ENCODE measurements at regions not wholly inside any gene's neighbourhood (a gene's known extent, or its start where the extent isn't known, plus 50 kb on each side); places are given as distances from the start of the nearest gene placed in this dataset.
A peak's percentile ranks its signal among the peaks of the same experiment; 100 is the strongest.
"Not testable (repeated sequence)": the region's sequence is repeated elsewhere in the genome, so short reads cannot be mapped to it uniquely, and the experiment has no call there.

DNA sequence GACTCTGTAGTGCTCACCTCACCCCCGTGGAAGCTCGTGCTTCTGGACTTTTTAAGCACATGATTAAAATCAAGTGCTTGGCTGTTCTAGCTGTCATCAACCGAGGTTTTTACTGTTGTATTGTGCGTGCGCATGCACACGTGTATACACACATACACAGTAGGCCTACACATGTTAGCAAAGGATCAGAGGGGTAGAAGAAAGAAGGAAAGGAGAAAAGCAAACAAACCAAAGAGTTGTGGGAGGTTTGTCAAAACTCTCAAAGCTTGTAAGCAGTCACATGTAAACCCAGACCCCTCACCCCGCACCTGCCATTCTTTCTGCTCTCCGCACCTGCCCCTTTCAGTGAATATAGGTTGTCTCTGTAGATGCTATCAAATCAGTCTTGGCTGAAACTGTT, 311.8 kb downstream of the HS3ST1 start:
- no peak for DNase-seq

DNA sequence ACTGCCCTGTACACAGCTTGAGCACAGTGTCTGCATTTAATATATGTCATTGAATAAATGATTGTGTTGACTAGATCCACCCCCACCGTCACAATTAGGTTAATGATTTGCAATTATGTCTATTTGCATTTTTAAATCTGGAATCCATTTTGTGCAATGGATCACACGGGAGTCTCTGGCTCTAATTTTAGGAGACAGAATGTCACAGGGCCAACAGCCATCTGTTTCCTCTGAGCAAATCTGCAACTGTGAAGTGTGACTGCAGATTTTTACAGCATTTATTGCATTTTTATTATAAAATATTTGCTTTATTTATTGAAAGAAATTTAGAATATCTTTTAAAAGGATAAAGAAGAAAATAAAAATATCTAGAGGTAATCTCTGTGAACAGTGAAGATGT, 316.8 kb downstream of the HS3ST1 start:
- no peak for DNase-seq

DNA sequence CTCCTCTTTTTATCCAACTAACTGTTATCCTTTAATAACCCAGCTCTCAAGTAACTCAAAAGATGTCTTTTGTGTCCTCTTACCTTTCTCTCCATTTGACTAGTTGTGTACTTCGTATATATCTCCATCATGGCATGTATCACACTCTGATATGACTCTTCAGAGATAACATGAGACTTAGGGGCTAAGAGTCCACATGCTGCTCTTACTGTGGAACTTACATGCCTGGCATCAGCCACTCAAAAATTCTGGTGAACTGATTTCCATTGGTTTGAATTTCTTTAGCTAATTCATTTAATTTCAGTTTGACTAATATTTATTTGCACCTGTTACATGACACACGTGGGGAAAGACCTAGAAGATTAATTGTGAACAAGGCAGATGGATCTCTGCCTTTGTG, 317.3 kb downstream of the HS3ST1 start:
- no peak for DNase-seq

GRCh38 chr4:11106759-11107158, 321.9 kb downstream of the HS3ST1 start:
- peak; percentile 18 for DNase-seq

DNA sequence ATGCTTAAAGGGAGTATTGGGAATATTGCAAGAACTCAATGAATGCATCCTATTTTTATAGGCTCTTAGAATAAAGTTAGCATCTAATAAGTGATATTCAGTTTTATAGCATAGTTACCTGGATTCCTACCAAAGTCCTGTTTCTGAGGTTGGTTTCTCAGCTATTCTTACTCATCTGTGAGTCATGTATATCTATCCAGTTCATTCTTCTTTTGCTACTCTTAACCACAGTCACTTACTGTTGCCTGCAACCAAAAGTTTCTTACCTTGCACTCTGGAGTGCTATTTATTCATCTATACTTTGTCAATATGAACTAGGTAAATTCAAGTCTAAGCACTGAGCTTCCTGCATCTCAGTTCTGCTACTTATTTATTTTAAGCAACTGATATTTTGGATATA, 322.5 kb downstream of the HS3ST1 start:
- DNase-seq = peak; percentile 66

- no peak for DNase-seq
Measured at GRCh38 chr4:11105715-11106114, 323.0 kb downstream of the HS3ST1 start.

GRCh38 chr4:11098461-11098860, 330.2 kb downstream of the HS3ST1 start:
- no peak for DNase-seq

DNA sequence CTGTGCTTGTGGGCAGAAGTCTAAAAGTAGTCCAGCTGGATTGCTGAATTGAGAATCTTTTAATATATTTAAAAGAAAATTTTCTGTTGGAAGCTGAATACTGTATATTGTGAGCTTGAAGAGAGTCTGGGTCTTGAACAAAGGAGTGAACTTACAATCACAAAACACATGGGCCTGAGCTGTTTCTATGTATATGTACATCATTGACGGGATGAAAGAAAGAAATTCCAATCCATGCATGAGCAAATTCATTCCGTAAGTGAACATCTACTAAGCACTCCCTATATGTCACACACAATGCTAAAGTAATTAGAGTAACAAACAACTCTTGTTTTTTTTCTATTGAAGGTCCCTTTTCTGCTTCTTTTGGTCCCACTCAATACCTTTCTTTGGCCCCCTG, 331.0 kb downstream of the HS3ST1 start:
- no peak for DNase-seq

DNA sequence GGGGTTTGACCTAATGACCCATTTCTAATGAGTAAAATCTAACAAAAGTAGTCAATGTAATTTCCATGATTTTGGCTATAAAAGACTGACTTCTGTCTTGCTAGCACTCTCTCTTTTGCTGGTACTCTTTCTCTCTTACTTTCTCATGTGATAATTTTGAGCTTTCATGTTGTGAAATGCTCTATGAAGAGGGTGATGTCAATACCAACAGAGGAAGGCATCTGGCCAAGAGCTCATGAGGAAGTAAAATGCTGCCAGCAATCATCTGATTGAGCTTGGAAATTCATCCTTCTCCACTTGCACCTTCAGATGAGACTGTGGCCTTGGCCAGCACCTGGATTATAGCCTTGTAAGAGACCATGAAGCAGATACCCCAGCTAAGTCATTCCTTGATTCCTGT, 347.7 kb downstream of the HS3ST1 start:
- DNase-seq = no peak

DNA sequence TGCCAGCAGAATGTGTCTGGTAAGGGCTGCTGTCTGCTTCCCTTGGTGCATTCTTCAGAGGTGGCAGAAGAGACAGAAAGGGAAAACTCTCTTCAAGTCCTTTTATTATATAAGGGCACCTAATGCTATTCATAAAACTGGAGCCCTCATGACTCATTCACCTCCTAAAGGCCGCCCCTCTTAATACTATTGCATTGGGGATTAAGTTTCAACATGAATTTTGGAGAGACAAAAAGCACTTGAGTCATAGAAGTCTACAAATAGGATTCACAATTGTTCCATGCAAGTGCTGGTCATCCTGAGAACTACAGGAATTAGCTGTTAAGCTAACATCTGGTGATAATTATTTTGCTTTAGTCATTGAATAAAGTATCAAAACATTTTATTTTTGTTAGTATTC, 349.5 kb downstream of the HS3ST1 start:
- peak; percentile 81 for DNase-seq

DNA sequence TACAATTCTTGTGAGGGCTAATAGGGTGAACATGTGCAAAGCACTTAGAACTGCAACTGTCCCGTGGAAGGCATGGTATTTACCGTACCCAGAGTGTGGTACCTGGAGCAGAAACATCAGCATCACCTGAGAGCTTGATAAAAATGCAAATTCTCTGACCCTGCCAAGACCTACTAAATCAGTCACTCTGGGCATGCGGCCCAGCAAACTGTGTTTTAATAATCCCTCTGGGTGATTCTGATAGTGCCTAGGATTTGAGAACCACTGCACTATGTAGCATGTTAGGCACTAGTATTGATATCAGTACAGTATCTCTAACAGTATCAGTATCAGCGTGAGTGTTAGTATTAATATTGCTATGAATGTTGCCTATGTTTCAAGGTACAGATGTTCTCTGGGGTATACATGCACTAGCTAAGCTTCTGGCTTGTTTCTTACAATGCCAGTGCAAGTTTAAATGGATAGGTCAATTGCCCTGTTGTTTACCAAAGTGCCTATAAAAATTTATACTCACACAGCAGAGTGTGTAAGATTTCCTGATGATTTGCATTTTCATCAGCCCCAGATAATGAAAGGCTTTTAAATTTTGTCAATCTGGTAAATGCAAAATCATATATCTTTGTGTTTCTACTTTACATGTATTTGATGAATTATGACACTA, 354.0 kb downstream of the HS3ST1 start:
- DNase-seq = no peak

DNA sequence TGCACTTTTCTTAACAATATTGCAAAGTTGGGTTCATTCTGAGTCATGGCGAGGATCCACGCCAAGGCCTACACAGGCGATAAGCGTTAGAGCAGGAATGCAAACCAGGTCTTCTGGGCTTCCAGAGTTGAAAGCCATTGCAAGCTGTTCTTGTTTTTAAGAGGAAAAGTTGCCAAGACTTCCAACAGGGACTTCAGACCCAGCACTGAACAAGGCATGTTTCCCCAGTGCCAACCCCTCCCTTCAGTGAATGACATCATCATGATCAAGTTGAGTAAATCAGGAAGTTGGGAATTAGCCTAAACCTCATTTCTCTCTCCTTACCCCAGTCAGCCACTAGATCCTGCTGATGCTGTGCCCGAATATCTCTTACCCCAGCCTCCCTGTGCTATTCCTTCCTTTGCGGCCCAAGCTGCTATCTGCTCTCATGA, 355.1 kb downstream of the HS3ST1 start:
- DNase-seq = peak; percentile 86

DNA sequence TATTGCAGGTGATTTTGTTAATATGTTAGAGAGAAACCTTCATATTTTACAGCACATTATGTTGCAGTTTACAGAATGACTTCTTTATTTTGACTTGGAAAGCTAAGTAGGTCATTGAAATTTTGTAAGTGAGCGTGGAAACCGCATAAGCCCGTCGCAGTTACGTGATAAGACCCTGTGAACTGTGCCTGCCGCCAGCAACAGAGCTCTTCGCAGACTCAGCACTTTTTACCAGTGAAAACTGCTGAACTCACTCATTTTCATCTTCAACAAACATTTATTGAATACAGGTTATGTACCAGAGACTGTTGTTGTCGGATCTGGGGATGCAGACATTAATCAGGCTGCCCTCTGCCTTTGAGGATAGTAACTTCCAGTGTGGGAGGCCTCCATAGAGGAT, 355.7 kb downstream of the HS3ST1 start:
- no peak for DNase-seq

DNA sequence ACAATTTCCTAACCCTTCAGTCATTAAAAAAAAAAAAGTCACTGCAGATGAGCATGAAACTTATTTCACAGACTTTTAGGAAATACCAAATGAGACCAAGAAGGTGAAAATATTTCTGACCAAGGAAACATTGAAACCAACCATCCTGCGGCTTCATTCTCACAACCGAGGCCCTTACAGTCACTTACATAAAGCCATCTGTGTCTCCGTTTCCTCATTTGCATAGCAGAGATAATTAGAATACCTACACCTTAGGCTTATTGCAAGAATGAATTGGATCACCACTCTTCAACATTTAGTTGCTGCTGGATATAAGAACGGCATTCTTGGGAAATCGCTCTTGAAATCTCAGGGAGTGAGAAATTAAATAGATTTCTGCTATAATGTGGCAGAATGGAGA, 356.2 kb downstream of the HS3ST1 start:
- DNase-seq = no peak

DNA sequence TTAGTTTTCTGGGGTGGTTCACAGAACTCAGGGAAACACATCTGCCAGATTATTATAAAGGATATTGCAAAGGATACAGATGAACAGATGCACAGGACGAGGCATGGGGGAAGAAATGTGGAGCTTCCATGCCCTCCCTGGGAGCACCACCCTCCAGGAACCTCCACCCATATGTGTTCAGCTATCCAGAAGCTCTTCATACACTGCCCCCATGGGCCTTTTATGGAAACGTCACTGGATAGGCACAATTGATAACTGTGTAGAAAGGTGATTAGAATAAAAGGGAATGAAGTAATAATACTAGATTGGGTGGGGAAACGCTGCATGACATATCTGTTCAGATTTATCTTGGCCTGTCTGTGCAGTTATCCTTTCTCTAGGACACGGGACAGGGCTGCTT, 357.9 kb downstream of the HS3ST1 start:
- DNase-seq = no peak

- DNase-seq = no peak
Measured at GRCh38 chr4:11069581-11070211, 359.0 kb downstream of the HS3ST1 start.

GRCh38 chr4:11069083-11069482, 359.6 kb downstream of the HS3ST1 start:
- DNase-seq = no peak

DNA sequence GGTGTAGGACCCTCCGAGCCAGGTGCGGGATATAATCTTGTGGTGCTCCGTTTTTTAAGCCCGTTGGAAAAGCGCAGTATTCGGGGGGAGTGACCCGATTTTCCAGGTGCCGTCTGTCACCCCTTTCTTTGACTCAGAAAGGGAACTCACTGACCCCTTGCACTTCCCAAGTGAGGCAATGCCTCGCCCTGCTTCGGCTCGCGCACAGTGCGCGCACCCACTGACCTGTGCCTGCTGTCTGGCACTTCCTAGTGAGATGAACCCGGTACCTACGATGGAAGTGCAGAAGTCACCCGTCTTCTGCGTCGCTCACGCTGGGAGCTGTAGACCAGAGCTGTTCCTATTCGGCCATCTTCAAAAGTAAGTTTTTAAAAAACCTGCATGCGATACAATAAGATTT, 362.1 kb downstream of the HS3ST1 start:
- DNase-seq = not testable (repeated sequence)

GRCh38 chr4:11060637-11061036, 368.1 kb downstream of the HS3ST1 start:
- DNase-seq = not testable (repeated sequence)

- DNase-seq = not testable (repeated sequence)
Measured at GRCh38 chr4:11054937-11055336, 370.4 kb upstream of the CLNK start.

- DNase-seq = peak; percentile 5
Measured at GRCh38 chr4:11053601-11054220, 369.1 kb upstream of the CLNK start.

GRCh38 chr4:11051181-11051580, 366.6 kb upstream of the CLNK start:
- no peak for DNase-seq

- DNase-seq = no peak
Measured at GRCh38 chr4:11050766-11051165, 366.2 kb upstream of the CLNK start.

- no peak for DNase-seq
Measured at GRCh38 chr4:11049001-11049400, 364.4 kb upstream of the CLNK start.

DNA sequence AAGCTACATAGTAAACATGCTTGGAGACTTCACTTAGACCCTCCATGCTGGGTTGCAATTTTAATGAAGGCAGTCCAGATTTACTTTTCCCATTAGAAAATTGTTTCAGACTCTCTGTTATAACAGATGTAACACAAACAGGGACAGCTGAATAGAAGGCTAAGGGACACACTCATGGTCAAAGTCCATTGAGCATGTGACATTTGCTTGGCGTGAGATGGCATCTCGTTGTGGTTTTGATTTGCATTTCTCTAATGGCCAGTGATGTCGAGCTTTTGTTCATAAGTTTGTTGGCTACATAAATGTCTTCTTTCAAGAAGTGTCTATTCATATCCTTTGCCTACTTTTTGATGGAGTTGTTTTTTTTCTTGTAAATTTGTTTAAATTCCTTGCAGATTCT, 358.2 kb upstream of the CLNK start:
- no peak for DNase-seq
